NCI-H69 (cell line): ENCODE measurements at regions not wholly inside any gene's neighbourhood (a gene's known extent, or its start where the extent isn't known, plus 50 kb on each side); places are given as distances from the start of the nearest gene placed in this dataset.
"Not testable (repeated sequence)": the region's sequence is repeated elsewhere in the genome, so short reads cannot be mapped to it uniquely, and the experiment has no call there.

Experiments
- DNase-seq: peaks from one replicate; lab custom pipeline; 2025; lab: John Stamatoyannopoulos, UW

DNA sequence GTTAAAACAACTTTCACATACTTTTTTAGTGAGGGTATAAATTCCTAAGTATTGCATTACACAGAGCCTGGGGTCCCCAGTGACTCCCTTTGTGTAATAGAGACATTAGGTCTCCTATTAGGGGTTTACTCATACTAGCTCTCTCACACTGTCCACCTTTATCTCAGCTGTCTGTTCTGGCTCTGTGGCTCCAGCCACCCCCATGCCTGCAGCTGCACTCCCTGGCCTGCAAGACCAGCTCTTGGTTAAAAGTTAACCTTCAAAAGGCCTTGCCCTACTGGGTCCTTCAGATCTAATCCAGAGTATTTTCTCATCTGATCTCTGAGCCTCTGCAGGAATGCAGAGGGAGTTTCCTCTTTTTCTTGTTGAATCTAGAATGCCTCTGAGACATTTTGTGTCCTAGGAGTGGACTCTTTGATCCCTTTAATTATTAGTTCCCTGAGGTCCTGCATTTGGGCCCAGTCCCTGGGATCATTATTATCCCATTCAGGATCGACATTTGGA, 280.9 kb downstream of the PYDC2 start:
- DNase-seq, result not testable (repeated sequence)

DNA sequence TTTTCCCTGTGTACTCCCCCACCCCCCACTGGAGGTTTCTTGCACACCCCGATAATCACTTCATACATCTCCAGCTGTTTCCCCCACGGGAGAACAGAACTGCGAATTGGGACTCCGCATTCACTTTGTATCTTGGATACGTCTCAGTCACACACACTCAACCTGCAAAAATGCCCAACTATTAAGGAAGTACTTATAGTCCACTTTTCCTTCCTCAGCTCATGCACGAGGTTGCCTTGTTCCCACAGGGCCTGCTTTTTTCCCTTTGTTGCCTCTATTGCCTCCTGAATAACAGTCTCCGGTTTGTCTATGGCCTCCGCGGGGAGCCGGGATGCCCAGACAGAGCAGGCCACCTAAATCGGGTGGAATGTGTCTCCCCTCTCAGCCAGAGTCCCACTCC, 282.3 kb downstream of the PYDC2 start:
- DNase-seq, result no peak

- DNase-seq, result no peak
These were observed 289.7 kb downstream of the PYDC2 start for GRCh38 chr3:191750618-191751017.

GRCh38 chr3:191753196-191753595, 292.2 kb downstream of the PYDC2 start:
- no peak for DNase-seq

GRCh38 chr3:191761906-191762305, 300.9 kb downstream of the PYDC2 start:
- peak; percentile 31 for DNase-seq

GRCh38 chr3:191762323-191762960, 301.5 kb downstream of the PYDC2 start:
- peak; percentile 81 for DNase-seq

DNA sequence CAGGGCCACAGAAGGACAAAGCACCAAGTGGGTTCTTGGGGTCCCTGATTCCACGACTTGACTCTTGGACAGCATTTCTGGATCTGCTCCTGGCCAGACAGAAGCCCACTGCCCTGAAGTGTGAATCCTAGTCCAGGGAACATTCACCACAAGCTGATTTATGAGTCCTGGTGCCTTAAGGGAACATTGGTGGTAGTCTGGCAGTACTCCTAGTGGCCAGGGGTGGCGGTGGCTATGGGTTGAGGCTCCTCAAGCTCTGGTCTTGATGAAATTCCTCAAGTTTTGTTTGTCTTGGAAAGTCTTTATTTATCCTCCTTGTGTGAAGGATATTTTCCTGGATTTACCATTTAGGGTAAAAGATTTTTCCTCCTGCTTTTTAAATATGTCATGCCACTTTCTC, 307.5 kb downstream of the PYDC2 start:
- DNase-seq, result no peak

DNA sequence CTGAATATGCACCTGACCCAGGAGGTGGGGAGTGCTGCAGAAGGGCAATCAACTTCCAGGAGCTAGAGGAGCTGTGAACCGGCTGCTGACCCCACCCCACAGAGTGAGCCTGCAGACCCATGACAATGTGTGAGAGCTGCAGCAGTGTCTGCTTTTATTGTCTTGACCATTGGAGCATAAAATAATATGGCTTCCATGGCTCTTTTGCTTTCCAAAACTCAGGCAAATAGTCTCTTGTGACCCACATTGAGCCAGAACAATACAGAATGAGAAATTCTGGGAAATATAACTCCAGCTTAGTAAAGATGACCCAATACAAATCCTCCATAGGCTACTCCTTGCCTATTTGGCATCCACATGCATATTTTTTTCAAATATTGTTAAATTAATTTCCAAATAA, 309.6 kb downstream of the PYDC2 start:
- DNase-seq, result no peak

DNA sequence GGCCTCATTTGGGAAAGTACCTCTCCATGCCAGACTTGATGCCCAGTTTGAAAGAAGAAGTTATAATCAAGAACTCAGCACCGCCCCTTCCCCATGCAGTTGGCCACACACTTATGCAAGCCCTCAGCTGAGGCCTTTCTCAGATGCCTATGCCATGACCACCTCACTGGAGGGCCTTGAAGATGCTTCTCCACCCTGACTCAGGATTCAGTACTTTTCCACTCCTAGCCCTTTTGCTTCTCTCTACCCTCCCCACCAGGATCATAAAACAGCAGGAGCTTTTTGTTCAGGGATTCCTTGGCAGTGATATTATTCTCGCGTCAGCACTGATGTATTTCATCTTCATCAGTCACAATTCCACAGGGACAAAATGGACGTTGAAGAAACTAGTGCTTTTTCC, 313.5 kb downstream of the PYDC2 start:
- peak; percentile 76 for DNase-seq

DNA sequence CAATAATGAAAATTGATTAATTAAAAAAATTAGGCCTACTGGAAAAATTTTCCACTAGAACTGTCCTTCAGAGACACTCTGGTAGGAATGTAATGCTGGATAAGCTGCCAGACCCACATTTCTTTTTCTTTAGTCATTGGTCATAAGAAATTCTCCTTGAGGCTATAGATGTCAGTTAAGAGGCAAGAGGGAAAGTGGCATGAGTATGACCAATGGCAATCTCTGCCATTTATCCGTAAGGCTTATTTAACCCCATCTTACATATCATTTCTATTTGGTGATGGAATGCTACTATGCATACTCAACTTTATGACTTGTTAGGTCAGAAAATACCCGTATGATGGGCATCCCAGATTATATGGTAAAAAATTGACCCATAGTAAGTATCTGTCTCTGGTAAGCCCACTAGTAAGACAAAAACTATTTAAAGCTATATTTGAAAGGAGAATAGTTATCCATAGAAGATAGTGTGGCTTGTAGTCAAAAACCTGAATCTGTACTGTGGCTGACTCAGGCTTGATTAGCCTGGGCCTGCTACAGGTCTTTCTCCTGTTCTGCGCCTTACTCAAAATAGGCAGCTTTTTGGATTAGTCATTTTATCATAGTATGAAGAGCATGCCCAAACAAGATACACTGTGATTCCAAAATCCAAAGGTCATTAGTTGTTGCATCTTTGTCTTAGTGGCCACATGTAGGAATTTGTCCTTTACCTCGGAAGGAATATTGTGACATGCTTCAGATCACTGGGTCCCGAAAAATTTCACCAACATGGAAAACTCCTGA, 314.7 kb downstream of the PYDC2 start:
- DNase-seq, result no peak

GRCh38 chr3:191781044-191781443, 320.1 kb downstream of the PYDC2 start:
- DNase-seq, result peak; percentile 80

DNA sequence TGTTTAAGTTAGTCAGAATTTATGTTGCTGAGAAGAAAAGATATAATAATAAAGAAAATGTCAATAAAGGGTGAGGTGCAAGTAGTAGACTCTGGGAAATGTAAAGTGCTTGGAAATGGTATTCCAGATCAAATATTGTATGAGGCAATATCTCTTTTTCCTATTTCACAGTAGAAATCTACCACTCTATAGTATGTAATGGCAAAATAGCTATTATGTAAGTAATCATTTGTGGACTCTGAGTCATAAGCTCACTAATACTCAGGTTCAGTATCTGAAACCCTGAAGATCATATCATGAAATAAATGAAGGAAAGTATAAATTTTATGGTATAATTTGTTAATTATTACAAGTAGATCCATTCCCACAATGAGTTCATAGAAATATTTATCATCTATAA, 322.1 kb downstream of the PYDC2 start:
- no peak for DNase-seq

GRCh38 chr3:191790934-191791333, 330.0 kb downstream of the PYDC2 start:
- no peak for DNase-seq

- DNase-seq, result no peak
These were observed 331.6 kb downstream of the PYDC2 start for GRCh38 chr3:191792580-191792979.

GRCh38 chr3:191795196-191795595, 334.2 kb downstream of the PYDC2 start:
- no peak for DNase-seq

GRCh38 chr3:191797271-191797670, 336.3 kb downstream of the PYDC2 start:
- no peak for DNase-seq

GRCh38 chr3:191802671-191803070, 341.7 kb downstream of the PYDC2 start:
- no peak for DNase-seq

GRCh38 chr3:191804935-191805334, 344.0 kb downstream of the PYDC2 start:
- DNase-seq, result no peak

GRCh38 chr3:191808073-191808472, 347.1 kb downstream of the PYDC2 start:
- DNase-seq, result no peak

DNA sequence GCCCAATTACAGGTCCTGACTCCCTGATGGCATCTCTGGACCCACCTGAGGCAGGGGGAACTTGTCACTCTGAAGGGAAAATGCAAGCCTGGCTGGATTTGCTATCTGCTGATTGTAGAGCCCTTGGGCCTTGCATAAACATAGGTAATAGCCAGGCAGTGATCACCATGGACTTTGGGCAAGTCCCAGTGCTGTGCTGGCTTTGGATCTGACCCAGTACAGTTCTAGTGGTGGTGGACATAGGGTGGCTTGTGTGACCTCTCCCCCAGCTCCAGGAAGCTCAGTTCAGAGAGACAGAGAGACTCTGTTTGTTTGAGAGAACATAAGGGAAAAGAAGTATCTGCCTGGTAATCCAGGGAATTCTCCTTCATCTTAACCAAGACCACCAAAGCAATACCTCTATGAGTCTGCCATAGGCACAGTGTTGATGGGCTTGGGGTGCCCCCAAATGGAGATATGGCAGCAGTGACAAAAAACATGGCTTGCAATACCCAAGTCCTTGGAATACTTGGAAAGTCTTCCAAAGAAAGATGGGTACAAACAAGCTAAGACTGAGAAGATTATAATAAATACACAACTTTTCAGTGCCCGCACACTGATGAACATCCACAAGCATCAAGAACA, 348.5 kb downstream of the PYDC2 start:
- DNase-seq, result peak; percentile 17

DNA sequence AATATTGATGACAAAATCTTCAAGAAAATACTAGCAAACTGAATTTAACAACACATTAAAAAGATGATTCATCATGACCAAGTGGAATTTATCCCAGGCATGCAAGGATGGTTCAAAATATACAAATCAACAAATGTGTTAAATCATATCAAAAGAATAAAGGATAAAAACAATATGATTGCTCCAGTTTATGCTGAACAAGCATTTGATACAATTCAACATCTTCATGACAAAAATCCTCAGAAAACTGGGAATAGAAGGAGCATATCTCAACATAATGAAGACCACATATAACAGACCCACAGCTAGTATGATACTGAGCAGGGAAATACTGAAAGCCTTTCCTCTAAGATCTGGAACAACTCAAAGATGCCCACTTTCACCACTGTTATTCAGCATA, 352.3 kb downstream of the PYDC2 start:
- DNase-seq, result no peak

DNA sequence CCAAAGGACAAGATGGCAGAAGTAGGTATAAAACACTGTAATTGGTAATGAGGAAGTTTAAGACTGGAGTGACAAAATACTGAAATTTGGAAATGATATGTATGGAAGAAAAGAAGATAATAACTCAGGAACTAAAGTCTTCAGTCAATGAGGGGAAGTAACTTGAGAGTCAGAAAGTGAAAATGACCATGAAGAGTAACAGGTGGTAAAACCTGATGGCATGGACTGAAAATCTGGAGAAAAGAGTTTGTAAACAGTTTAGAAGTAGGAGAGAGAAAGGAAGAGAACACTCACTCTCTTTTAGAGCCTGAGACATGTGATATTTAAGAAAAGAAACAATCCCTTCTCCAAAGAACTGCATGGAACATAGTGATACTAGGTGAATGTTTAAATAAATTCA, 387.9 kb downstream of the PYDC2 start:
- no peak for DNase-seq

DNA sequence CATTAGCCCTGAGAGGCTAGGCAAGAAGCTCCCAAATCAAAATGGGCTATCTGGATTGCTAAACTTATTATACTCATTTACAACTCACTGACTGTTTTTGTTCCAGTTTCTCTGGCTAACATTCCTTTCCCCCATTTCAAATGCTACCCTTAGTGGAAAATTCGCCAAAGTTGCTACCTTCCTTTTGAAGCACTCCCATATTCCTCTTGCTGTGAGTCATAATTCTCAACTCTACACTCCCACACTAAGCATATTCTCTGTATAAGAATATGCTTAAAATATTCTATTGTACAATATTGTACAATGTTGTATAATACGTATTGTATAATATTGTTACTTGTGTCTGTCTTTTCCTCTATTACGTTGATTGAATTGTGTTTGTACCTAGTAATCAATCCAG, 398.6 kb downstream of the PYDC2 start:
- DNase-seq, result no peak
